HG03060 (cell line): ENCODE measurements at regions not wholly inside any gene's neighbourhood (a gene's known extent, or its start where the extent isn't known, plus 50 kb on each side); places are given as distances from the start of the nearest gene placed in this dataset.

Source experiments
- ATAC-seq: cut with Tn5 transposase; IDR thresholded peaks from one replicate; pipeline ENCODE4 v1.9.1; 2021; ENCODE audit warnings: low read depth, moderate number of reproducible peaks; ENCODE audit not compliant: unreplicated experiment

- no peak for ATAC-seq
These were observed 327.6 kb downstream of the BRD1 start for GRCh38 chr22:49500076-49500460.

GRCh38 chr22:49499433-49500075 lies 328.1 kb downstream of the BRD1 start:
- ATAC-seq, result no peak

- no peak for ATAC-seq
These were observed 330.4 kb downstream of the BRD1 start for GRCh38 chr22:49497266-49497665.

- ATAC-seq, result no peak
These were observed 333.1 kb downstream of the BRD1 start for GRCh38 chr22:49494555-49494954.

GRCh38 chr22:49492741-49493251 lies 334.9 kb downstream of the BRD1 start:
- ATAC-seq, result no peak

- ATAC-seq, result no peak
These were observed 335.4 kb downstream of the BRD1 start for GRCh38 chr22:49492308-49492707.

- no peak for ATAC-seq
These were observed 335.9 kb downstream of the BRD1 start for GRCh38 chr22:49491726-49492125.

- no peak for ATAC-seq
These were observed 336.4 kb downstream of the BRD1 start for GRCh38 chr22:49491221-49491635.

- no peak for ATAC-seq
These were observed 337.0 kb downstream of the BRD1 start for GRCh38 chr22:49490692-49491091.

GRCh38 chr22:49489821-49490220 lies 337.9 kb downstream of the BRD1 start:
- ATAC-seq, result no peak

GRCh38 chr22:49488943-49489342 lies 338.7 kb downstream of the BRD1 start:
- no peak for ATAC-seq

GRCh38 chr22:49487950-49488349 lies 339.7 kb downstream of the BRD1 start:
- no peak for ATAC-seq

- no peak for ATAC-seq
These were observed 341.4 kb downstream of the BRD1 start for GRCh38 chr22:49486225-49486624.

GRCh38 chr22:49483946-49484345 lies 343.7 kb downstream of the BRD1 start:
- no peak for ATAC-seq

GRCh38 chr22:49483281-49483870 lies 344.3 kb downstream of the BRD1 start:
- ATAC-seq, result no peak

- ATAC-seq, result no peak
These were observed 344.9 kb downstream of the BRD1 start for GRCh38 chr22:49482811-49483210.

- ATAC-seq, result no peak
These were observed 345.8 kb downstream of the BRD1 start for GRCh38 chr22:49481659-49482399.

GRCh38 chr22:49480896-49481658 lies 346.6 kb downstream of the BRD1 start:
- ATAC-seq, result no peak

- no peak for ATAC-seq
These were observed 347.3 kb downstream of the BRD1 start for GRCh38 chr22:49480331-49480730.

- no peak for ATAC-seq
These were observed 348.1 kb downstream of the BRD1 start for GRCh38 chr22:49479566-49479965.
